Caco-2 (cell line): ENCODE measurements at regions not wholly inside any gene's neighbourhood (a gene's known extent, or its start where the extent isn't known, plus 50 kb on each side); places are given as distances from the start of the nearest gene placed in this dataset.

Source experiments
- BruUV-seq: library from RNA; stranded (reverse); fragments of 400-500 nt; replicated peaks from 2 replicates; lab custom pipeline; 2021; lab: Mats Ljungman, UMichigan
- CTCF ChIA-PET: fragments of 300-600 bp; sonication (Branson Sonifier 250); formaldehyde crosslinking; loops from one replicate; lab custom pipeline; 2022; ENCODE audit warnings: antibody characterized with exemption; lab: Charles Lee
- POLR2A ChIA-PET: fragments of 300-600 bp; sonication (Branson Sonifier 250); formaldehyde crosslinking; loops from one replicate; lab custom pipeline; 2022; ENCODE audit warnings: antibody characterized with exemption; lab: Charles Lee
- DNase-seq, 2 experiments: peaks; one replicate each; pipeline versions ENCODE4 v3.0.0 to v3.0.0-alpha.2; 2020 to 2022
- H3K27me3 ChIP-seq: replicated peaks from 2 replicates; pipeline ENCODE4 v1.6.0; 2011; ENCODE audit warnings: low read length; ENCODE audit not compliant: control insufficient read depth, insufficient read depth
- H3K36me3 ChIP-seq: 2 replicates; pipeline ENCODE4 v1.5.1; 2011; ENCODE audit warnings: low read length; ENCODE audit not compliant: control insufficient read depth, insufficient read depth
- H3K4me1 ChIP-seq: fragments of 250-450 bp; sonication (Bioruptor Pico); 2 replicates; pipeline ENCODE4 v1.5.1; 2020; ENCODE audit warnings: mild to moderate bottlenecking
- H3K4me3 ChIP-seq: 2 replicates; pipeline ENCODE4 v1.5.1; 2011; ENCODE audit warnings: low read depth, mild to moderate bottlenecking, control low read depth, low read length
- H3K9me3 ChIP-seq: fragments of 250-450 bp; sonication (Bioruptor Pico); 2 replicates; pipeline ENCODE4 v1.5.1; 2020; ENCODE audit warnings: mild to moderate bottlenecking, moderate library complexity
- H3K27ac Mint-ChIP-seq: one replicate; pipeline ENCODE4 v1.8.0; 2022; ENCODE audit warnings: mixed read lengths; ENCODE audit not compliant: unreplicated experiment
- H3K27me3 Mint-ChIP-seq: one replicate; pipeline ENCODE4 v1.8.0; 2022; ENCODE audit warnings: mixed read lengths; ENCODE audit not compliant: insufficient read depth, unreplicated experiment
- H3K36me3 Mint-ChIP-seq: one replicate; pipeline ENCODE4 v1.8.0; 2022; ENCODE audit warnings: mild to moderate bottlenecking, mixed read lengths; ENCODE audit not compliant: insufficient read depth, unreplicated experiment
- H3K4me1 Mint-ChIP-seq: one replicate; pipeline ENCODE4 v1.8.0; 2022; ENCODE audit warnings: low read depth, mixed read lengths; ENCODE audit not compliant: unreplicated experiment
- H3K4me3 Mint-ChIP-seq: one replicate; pipeline ENCODE4 v1.8.0; 2022; ENCODE audit warnings: mild to moderate bottlenecking, moderate library complexity, mixed read lengths; ENCODE audit not compliant: unreplicated experiment
- H3K9me3 Mint-ChIP-seq: one replicate; pipeline ENCODE4 v1.8.0; 2022; ENCODE audit warnings: mixed read lengths; ENCODE audit not compliant: unreplicated experiment
- CTCF ChIP-seq, 2 experiments: fragments of 200-600 bp in 1 of 2; IDR thresholded peaks; 1 replicate in 1 of 2; 2 replicates in 1 of 2; pipeline versions ENCODE4 v1.5.1 to v1.8.0; 2011 to 2022; ENCODE audit warnings: antibody characterized with exemption in 1 of 2, control low read depth in 1 of 2, inconsistent platforms in 1 of 2, low read depth in 1 of 2, low read length in 1 of 2, mild to moderate bottlenecking in 1 of 2, moderate library complexity in 1 of 2; ENCODE audit not compliant: insufficient read depth in 1 of 2, severe bottlenecking in 1 of 2, unreplicated experiment in 1 of 2
- intact Hi-C: fragments of 100-400 bp; cut with micrococcal nuclease; formaldehyde crosslinking; loops from one replicate; pipeline ENCODE4 v1.10.0; 2022; ENCODE audit not compliant: unreplicated experiment

GRCh38 chr17:63221939-63222338 lies 224.2 kb downstream of the CYB561 start:
- CTCF ChIA-PET = no interaction called here
- Mint-ChIP-seq H3K27me3 (no peaks in the 10 kb centered on the region), H3K4me1 (no peaks in the 10 kb centered on the region), H3K27ac (no peak overlapping the region), H3K4me3 (no peak overlapping the region), H3K36me3 (no peaks in the 10 kb centered on the region), H3K9me3 (no peaks in the 10 kb centered on the region)
- Histone ChIP-seq H3K4me3 (no peak overlapping the region), H3K4me1 (no peaks in the 10 kb centered on the region), H3K36me3 (no peaks in the 10 kb centered on the region), H3K9me3 (no peaks in the 10 kb centered on the region), H3K27me3 (no peaks in the 10 kb centered on the region)
- intact Hi-C loops = no loop called here
- POLR2A ChIA-PET = no interaction called here
- DNase-seq = no peak
- no TSS peak for BruUV-seq
- TF ChIP-seq CTCF (IDR thresholded peaks at IDR 0.05; ENCODE audit: insufficient read depth in 1 of 2, low read depth in 1 of 2, low read length in 1 of 2, severe bottlenecking in 1 of 2, unreplicated experiment in 1 of 2) = no peak

- BruUV-seq = no TSS peak
- ChIA-PET CTCF (no interaction called here), POLR2A (no interaction called here)
- H3K36me3 ChIP-seq = no peaks in the 10 kb centered on the region
- no peaks in the 10 kb centered on the region for H3K36me3 Mint-ChIP-seq
- no peaks in the 10 kb centered on the region for H3K9me3 Mint-ChIP-seq
- H3K27me3 Mint-ChIP-seq = no peaks in the 10 kb centered on the region
- H3K9me3 ChIP-seq = no peaks in the 10 kb centered on the region
- no peak overlapping the region for H3K27ac Mint-ChIP-seq
- no peak for DNase-seq
- H3K4me1 Mint-ChIP-seq = no peaks in the 10 kb centered on the region
- intact Hi-C loops = no loop called here
- no peak for TF ChIP-seq CTCF (IDR thresholded peaks at IDR 0.05; ENCODE audit: insufficient read depth in 1 of 2, low read depth in 1 of 2, low read length in 1 of 2, severe bottlenecking in 1 of 2, unreplicated experiment in 1 of 2)
- no peak overlapping the region for H3K4me3 Mint-ChIP-seq
- no peaks in the 10 kb centered on the region for H3K4me1 ChIP-seq
- H3K27me3 ChIP-seq = no peaks in the 10 kb centered on the region
- H3K4me3 ChIP-seq = no peak overlapping the region
These were observed 223.5 kb downstream of the CYB561 start for GRCh38 chr17:63222655-63223054.

- DNase-seq = no peak
- Mint-ChIP-seq H3K27me3 (no peaks in the 10 kb centered on the region), H3K4me1 (no peaks in the 10 kb centered on the region), H3K27ac (no peak overlapping the region), H3K36me3 (no peaks in the 10 kb centered on the region), H3K9me3 (no peaks in the 10 kb centered on the region), H3K4me3 (no peak overlapping the region)
- BruUV-seq = no TSS peak
- Histone ChIP-seq H3K9me3 (no peaks in the 10 kb centered on the region), H3K4me1 (no peaks in the 10 kb centered on the region), H3K36me3 (no peaks in the 10 kb centered on the region), H3K4me3 (no peak overlapping the region), H3K27me3 (no peaks in the 10 kb centered on the region)
- intact Hi-C loops = no loop called here
- no peak for TF ChIP-seq CTCF (IDR thresholded peaks at IDR 0.05; ENCODE audit: insufficient read depth in 1 of 2, low read depth in 1 of 2, low read length in 1 of 2, severe bottlenecking in 1 of 2, unreplicated experiment in 1 of 2)
- CTCF ChIA-PET = no interaction called here
- POLR2A ChIA-PET = no interaction called here
These were observed 222.7 kb downstream of the CYB561 start for GRCh38 chr17:63223212-63223911.
